Right forelimb (tissue), 1 donor: ENCODE measurements at regions not wholly inside any gene's neighbourhood (a gene's known extent, or its start where the extent isn't known, plus 50 kb on each side); places are given as distances from the start of the nearest gene placed in this dataset.

Experiments
- DNase-seq: peaks from one replicate; pipeline ENCODE4 v3.0.0-alpha.2; 2018

- DNase-seq, result no peak
Measured at GRCh38 chr15:69718916-69719315, 266.3 kb downstream of the RPLP1 start.

GRCh38 chr15:69719527-69720240 lies 267.1 kb downstream of the RPLP1 start:
- no peak for DNase-seq

GRCh38 chr15:69720536-69720935 lies 267.9 kb downstream of the RPLP1 start:
- no peak for DNase-seq

GRCh38 chr15:69722924-69723323 lies 270.3 kb downstream of the RPLP1 start:
- DNase-seq, result no peak

GRCh38 chr15:69723404-69724096 lies 270.9 kb downstream of the RPLP1 start:
- DNase-seq, result no peak

GRCh38 chr15:69724333-69724732 lies 271.7 kb downstream of the RPLP1 start:
- no peak for DNase-seq

GRCh38 chr15:69725275-69725674 lies 272.7 kb downstream of the RPLP1 start:
- DNase-seq, result no peak

GRCh38 chr15:69725957-69726356 lies 273.3 kb downstream of the RPLP1 start:
- no peak for DNase-seq

GRCh38 chr15:69727121-69727924 lies 274.7 kb downstream of the RPLP1 start:
- no peak for DNase-seq

GRCh38 chr15:69729167-69729748 lies 276.6 kb downstream of the RPLP1 start:
- DNase-seq, result no peak

- DNase-seq, result no peak
Measured at GRCh38 chr15:69730281-69731080, 277.9 kb downstream of the RPLP1 start.

- no peak for DNase-seq
Measured at GRCh38 chr15:69731081-69731330, 278.4 kb downstream of the RPLP1 start.

- no peak for DNase-seq
Measured at GRCh38 chr15:69731581-69731980, 279.0 kb downstream of the RPLP1 start.

GRCh38 chr15:69732133-69732532 lies 279.5 kb downstream of the RPLP1 start:
- DNase-seq, result no peak

- DNase-seq, result no peak
Measured at GRCh38 chr15:69734699-69735098, 282.1 kb downstream of the RPLP1 start.

- peak; percentile 70 for DNase-seq
Measured at GRCh38 chr15:69735121-69735520, 282.5 kb downstream of the RPLP1 start.

GRCh38 chr15:69736161-69736560 lies 283.5 kb downstream of the RPLP1 start:
- DNase-seq, result no peak

- no peak for DNase-seq
Measured at GRCh38 chr15:69737916-69738315, 285.3 kb downstream of the RPLP1 start.

- no peak for DNase-seq
Measured at GRCh38 chr15:69740684-69741083, 288.1 kb downstream of the RPLP1 start.

GRCh38 chr15:69742361-69742760 lies 289.7 kb downstream of the RPLP1 start:
- DNase-seq, result no peak

GRCh38 chr15:69743091-69743490 lies 290.5 kb downstream of the RPLP1 start:
- no peak for DNase-seq

- no peak for DNase-seq
Measured at GRCh38 chr15:69744391-69745162, 292.0 kb downstream of the RPLP1 start.
